HG02981 (cell line): ENCODE measurements at regions not wholly inside any gene's neighbourhood (a gene's known extent, or its start where the extent isn't known, plus 50 kb on each side); places are given as distances from the start of the nearest gene placed in this dataset.

Source experiments
- ATAC-seq: cut with Tn5 transposase; IDR thresholded peaks from one replicate; pipeline ENCODE4 v1.9.1; 2021; ENCODE audit warnings: mild to moderate bottlenecking, moderate library complexity; ENCODE audit not compliant: unreplicated experiment

DNA sequence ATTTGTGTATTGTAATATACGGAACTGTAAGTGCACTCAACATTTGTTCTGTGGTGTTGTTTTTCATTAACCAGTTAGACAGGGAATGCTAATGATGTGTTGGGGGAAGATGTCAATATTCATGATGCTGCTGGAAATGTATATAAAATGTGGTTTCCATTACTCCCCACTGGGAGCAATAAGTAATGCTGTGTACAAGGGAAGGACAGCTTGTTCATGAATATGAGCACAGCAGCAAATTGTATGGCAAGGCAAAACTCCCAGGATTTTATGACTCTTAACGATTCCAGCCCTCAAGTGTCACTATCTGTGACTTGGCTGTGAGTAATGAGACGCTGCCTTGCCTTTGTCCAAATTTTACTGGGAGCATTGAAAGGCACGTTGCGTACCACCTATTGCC is 312.4 kb upstream of the DDX18 start:
- ATAC-seq, result no peak

DNA sequence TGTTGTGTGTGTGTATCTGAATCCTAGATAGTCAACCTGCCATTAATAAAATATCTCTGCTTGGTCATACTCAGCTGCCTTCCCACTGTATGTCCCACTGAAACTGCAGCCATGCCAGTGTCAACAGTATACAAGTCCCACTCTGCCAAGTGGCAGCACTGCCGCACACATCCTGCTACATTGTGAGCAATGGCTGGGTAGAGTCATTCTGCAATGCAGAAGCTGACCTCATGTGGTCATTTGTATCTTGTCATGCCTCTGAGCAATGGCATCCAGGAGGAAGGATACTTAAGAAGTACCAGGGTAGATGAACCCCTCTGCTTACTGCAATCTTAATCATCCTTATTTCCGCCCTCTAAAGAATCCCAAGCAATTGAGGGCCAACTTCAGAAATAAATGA is 302.2 kb upstream of the DDX18 start:
- no peak for ATAC-seq

GRCh38 chr2:117514371-117514770 is 300.1 kb upstream of the DDX18 start:
- no peak for ATAC-seq

DNA sequence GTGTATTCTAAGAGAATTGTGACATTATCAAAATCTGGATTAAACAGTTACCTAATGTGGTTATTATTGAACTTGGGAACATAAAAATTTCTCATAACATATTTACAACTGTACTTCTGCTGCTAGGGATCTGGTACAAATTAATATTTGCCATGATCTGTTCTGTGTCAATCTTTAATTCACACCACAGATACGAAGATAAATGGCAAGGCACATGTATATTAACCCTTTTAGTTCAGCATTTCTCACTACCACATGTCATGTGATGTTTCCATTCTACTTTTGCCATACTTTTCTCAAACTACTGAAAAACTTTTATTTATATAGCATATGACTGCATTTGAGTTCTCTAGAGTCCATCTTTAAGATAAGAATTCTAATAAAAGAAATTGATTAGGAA is 295.3 kb upstream of the DDX18 start:
- no peak for ATAC-seq

GRCh38 chr2:117519721-117520120 is 294.8 kb upstream of the DDX18 start:
- no peak for ATAC-seq

DNA sequence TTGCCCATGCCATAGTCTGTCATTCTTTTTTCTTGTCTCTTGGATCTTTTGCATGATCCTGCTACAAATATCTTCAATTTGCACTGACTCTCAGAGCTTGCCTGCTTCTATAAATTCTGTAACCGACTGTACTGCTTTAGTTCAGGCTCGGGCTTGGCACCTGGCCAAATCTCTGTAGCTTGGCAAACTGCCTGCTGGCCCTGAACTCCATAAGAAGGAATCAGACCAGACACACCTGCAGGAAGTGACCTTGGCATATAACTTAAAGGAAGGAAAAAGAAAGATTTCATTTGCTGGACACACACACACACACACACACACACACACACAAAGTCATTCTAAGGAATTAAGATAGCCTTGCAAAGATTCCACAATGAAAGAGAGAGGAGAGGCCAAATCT is 291.2 kb upstream of the DDX18 start:
- no peak for ATAC-seq

DNA sequence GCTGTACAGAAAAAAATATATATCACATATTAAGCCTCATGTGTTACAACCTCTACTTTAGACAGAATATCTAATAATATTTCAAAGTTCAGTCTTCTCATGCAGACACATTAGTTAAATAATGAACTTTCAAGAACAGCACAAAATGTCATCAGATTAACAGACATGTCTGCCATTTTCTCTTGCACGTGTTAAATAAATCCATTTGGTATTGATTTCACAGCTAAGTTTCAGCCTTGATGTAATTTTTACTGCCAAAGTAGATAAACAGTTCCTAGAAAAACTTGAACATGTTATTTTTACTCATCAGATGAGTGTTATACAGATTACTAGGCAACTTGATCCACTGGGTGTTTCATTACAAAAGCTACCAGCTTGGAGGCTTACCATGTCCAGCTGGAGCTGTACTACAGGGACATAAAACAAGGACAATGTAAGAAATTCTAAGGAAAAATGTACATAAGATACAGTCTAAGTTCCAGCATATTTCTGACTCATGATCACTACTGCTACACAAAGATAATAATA is 290.7 kb upstream of the DDX18 start:
- ATAC-seq, result no peak

- ATAC-seq, result no peak
Measured at GRCh38 chr2:117536139-117536538, 278.4 kb upstream of the DDX18 start.

- no peak for ATAC-seq
Measured at GRCh38 chr2:117537032-117537431, 277.5 kb upstream of the DDX18 start.

GRCh38 chr2:117551858-117552257 is 262.6 kb upstream of the DDX18 start:
- no peak for ATAC-seq

- no peak for ATAC-seq
Measured at GRCh38 chr2:117553448-117553847, 261.0 kb upstream of the DDX18 start.

DNA sequence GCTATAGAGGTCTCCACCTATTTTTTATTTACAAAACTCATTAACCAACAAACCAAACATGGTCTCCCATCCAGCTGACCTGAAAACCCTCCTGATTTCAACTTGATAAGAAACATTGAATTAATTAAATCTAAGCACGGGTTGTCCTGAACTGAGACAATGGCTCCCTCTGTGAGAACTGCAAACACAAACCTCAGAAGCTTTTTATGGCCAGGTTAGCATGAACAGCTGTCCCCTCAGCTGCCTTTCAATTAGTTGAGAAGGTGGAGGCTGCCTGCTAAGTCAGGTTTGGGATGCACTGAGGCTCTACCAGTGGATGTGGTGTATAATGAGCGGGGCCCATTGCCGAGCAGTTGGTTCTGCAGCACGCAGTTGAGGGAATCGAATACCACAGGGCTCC is 258.5 kb upstream of the DDX18 start:
- ATAC-seq, result no peak

- no peak for ATAC-seq
Measured at GRCh38 chr2:117557626-117558025, 256.9 kb upstream of the DDX18 start.

- no peak for ATAC-seq
Measured at GRCh38 chr2:117562654-117563053, 251.8 kb upstream of the DDX18 start.

GRCh38 chr2:117571590-117572349 is 242.7 kb upstream of the DDX18 start:
- no peak for ATAC-seq

- ATAC-seq, result no peak
Measured at GRCh38 chr2:117587310-117587709, 227.2 kb upstream of the DDX18 start.

GRCh38 chr2:117603060-117603459 is 211.4 kb upstream of the DDX18 start:
- no peak for ATAC-seq

- ATAC-seq, result no peak
Measured at GRCh38 chr2:117603567-117603966, 210.9 kb upstream of the DDX18 start.

DNA sequence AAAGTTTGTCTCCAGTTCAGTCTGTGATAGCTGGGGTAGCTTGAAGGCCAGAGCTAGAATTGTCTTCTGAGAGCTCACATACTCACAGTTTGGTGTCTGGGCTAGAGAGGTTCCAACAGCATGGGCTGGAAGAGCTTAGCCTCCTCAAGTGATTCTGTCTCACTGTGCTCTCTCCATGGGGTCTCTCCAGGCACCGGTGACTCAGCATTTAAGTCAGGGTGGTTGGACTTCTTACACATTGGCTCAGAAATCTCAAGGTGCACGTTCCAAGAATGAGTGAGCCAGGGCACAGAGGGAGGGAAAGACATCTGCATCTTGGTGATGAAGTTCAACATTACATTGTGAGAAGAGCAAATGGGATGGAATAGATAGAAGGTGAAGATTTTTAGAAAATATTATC is 207.3 kb upstream of the DDX18 start:
- no peak for ATAC-seq

GRCh38 chr2:117613101-117613500 is 201.4 kb upstream of the DDX18 start:
- ATAC-seq, result no peak

DNA sequence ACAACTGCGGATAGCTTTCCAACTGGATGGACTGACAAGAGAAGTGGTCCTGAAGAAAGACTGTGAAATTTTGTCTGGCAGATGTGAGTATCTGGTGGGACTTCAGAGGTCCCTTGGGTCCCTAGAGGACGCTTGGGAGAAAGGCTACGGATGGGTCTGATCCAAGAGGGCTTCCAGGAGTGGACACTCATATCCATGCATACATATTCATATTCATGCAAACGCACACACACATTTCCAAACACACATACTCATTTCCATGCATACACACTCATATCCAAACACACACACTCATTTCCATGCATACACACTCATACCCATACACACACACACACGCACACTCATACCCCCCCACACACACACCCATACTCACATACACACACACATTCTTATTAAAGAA is 200.2 kb upstream of the DDX18 start:
- no peak for ATAC-seq

DNA sequence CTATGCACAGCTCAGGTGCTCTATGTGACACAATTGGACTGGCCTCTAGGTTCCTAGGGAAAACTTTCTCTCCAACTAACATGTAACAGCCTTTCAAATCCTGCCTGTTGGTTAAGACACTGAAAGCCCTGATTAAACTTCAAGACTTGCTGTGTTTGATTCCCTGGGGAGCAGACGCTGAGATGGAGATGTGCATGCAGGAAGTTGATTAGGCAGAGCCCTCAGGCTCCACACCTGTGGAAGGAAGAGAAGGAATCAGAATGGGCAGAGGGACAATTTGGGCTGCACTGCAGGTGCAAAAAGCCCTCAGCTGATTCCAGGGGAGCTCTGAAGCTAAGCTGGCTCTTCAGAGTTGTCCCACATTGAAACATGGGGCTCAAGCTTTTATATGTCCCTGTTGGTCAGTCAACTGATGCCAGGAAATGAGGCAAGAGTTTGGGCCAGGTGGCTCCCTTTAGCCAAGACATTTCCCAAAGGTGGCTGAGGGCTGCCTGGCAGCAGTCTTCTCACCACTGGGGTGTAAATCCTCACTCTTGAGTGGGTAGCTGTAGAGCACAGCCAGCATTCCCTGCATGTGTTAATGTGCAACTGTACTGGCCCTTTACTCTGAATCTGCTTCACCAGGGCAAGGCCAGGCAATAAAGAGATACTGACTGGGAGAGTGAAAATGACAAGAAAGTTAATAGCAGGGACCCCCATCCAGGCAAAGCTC is 199.5 kb upstream of the DDX18 start:
- no peak for ATAC-seq
